H1 (cell line): ENCODE measurements at regions not wholly inside any gene's neighbourhood (a gene's known extent, or its start where the extent isn't known, plus 50 kb on each side); places are given as distances from the start of the nearest gene placed in this dataset.

Experiments used
- CHD2 ChIP-seq: IDR thresholded peaks from 2 replicates; pipeline ENCODE4 v1.6.1; 2012; ENCODE audit warnings: low read length, improper control_type of control experiment
- GABPA ChIP-seq: IDR thresholded peaks from 2 replicates; pipeline ENCODE4 v1.6.1; 2011; ENCODE audit warnings: mild to moderate bottlenecking, low read length, moderate library complexity, borderline replicate concordance; ENCODE audit not compliant: insufficient read depth
- HDAC2 ChIP-seq, 2 experiments: fragments of 300-600 bp in 1 of 2; sonication (generic) in 1 of 2; IDR thresholded peaks; 2 replicates each; pipeline ENCODE4 v1.6.1; 2011 to 2012; ENCODE audit warnings: low read depth in 2 of 2, low read length in 2 of 2, mild to moderate bottlenecking in 2 of 2, moderate library complexity in 2 of 2, borderline replicate concordance in 1 of 2, inconsistent platforms in 1 of 2
- KDM1A ChIP-seq: fragments of 200-600, 300-600 bp; sonication (generic); IDR thresholded peaks from 2 replicates; pipeline ENCODE4 v1.7.1; 2016; ENCODE audit warnings: mild to moderate bottlenecking, low read length, borderline replicate concordance
- MAFK ChIP-seq: IDR thresholded peaks from 2 replicates; pipeline ENCODE4 v1.6.1; 2012; ENCODE audit warnings: low read depth, mild to moderate bottlenecking, improper control_type of control experiment, low read length
- RBBP5 ChIP-seq: IDR thresholded peaks from 2 replicates; pipeline ENCODE4 v1.7.1; 2012; ENCODE audit warnings: low read depth, mild to moderate bottlenecking, inconsistent platforms, low read length, moderate library complexity, borderline replicate concordance
- SP1 ChIP-seq: IDR thresholded peaks from 2 replicates; pipeline ENCODE4 v1.6.1; 2011; ENCODE audit warnings: low read depth, low read length
- TAF7 ChIP-seq: optimal IDR thresholded peaks from 2 replicates; pipeline ENCODE3; 2011; ENCODE audit warnings: low read depth, mild to moderate bottlenecking, inconsistent platforms, low read length, moderate library complexity, borderline replicate concordance
- TF ChIP-seq, protein P1 (sequence below): fragments of 300-600 bp; sonication (generic); IDR thresholded peaks from 2 replicates; pipeline ENCODE4 v1.7.1; 2012; ENCODE audit warnings: low read length, moderate library complexity, mild to moderate bottlenecking, inconsistent platforms; ENCODE audit not compliant: insufficient replicate concordance

DNA sequence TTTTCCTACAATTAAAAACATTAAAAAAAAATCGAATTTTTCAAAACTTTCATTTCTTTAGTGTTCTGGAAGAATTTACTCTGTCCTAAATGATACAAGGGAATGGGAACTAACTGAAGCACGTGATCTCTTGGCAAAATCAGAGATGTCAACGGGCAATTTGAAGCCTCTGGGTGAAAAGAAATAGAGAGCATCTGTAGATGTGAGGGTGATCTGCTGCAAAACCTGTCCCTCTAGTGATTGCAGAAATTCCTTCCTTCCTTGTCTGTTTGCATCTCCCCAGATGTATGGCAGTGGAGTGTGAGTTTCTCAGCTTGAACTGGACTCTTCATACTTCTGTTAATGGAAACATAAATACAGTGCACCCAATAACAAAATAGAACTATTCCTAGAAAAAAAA is 100.5 kb upstream of the S1PR1 start (continued):
- TF ChIP-seq, protein P1, sequence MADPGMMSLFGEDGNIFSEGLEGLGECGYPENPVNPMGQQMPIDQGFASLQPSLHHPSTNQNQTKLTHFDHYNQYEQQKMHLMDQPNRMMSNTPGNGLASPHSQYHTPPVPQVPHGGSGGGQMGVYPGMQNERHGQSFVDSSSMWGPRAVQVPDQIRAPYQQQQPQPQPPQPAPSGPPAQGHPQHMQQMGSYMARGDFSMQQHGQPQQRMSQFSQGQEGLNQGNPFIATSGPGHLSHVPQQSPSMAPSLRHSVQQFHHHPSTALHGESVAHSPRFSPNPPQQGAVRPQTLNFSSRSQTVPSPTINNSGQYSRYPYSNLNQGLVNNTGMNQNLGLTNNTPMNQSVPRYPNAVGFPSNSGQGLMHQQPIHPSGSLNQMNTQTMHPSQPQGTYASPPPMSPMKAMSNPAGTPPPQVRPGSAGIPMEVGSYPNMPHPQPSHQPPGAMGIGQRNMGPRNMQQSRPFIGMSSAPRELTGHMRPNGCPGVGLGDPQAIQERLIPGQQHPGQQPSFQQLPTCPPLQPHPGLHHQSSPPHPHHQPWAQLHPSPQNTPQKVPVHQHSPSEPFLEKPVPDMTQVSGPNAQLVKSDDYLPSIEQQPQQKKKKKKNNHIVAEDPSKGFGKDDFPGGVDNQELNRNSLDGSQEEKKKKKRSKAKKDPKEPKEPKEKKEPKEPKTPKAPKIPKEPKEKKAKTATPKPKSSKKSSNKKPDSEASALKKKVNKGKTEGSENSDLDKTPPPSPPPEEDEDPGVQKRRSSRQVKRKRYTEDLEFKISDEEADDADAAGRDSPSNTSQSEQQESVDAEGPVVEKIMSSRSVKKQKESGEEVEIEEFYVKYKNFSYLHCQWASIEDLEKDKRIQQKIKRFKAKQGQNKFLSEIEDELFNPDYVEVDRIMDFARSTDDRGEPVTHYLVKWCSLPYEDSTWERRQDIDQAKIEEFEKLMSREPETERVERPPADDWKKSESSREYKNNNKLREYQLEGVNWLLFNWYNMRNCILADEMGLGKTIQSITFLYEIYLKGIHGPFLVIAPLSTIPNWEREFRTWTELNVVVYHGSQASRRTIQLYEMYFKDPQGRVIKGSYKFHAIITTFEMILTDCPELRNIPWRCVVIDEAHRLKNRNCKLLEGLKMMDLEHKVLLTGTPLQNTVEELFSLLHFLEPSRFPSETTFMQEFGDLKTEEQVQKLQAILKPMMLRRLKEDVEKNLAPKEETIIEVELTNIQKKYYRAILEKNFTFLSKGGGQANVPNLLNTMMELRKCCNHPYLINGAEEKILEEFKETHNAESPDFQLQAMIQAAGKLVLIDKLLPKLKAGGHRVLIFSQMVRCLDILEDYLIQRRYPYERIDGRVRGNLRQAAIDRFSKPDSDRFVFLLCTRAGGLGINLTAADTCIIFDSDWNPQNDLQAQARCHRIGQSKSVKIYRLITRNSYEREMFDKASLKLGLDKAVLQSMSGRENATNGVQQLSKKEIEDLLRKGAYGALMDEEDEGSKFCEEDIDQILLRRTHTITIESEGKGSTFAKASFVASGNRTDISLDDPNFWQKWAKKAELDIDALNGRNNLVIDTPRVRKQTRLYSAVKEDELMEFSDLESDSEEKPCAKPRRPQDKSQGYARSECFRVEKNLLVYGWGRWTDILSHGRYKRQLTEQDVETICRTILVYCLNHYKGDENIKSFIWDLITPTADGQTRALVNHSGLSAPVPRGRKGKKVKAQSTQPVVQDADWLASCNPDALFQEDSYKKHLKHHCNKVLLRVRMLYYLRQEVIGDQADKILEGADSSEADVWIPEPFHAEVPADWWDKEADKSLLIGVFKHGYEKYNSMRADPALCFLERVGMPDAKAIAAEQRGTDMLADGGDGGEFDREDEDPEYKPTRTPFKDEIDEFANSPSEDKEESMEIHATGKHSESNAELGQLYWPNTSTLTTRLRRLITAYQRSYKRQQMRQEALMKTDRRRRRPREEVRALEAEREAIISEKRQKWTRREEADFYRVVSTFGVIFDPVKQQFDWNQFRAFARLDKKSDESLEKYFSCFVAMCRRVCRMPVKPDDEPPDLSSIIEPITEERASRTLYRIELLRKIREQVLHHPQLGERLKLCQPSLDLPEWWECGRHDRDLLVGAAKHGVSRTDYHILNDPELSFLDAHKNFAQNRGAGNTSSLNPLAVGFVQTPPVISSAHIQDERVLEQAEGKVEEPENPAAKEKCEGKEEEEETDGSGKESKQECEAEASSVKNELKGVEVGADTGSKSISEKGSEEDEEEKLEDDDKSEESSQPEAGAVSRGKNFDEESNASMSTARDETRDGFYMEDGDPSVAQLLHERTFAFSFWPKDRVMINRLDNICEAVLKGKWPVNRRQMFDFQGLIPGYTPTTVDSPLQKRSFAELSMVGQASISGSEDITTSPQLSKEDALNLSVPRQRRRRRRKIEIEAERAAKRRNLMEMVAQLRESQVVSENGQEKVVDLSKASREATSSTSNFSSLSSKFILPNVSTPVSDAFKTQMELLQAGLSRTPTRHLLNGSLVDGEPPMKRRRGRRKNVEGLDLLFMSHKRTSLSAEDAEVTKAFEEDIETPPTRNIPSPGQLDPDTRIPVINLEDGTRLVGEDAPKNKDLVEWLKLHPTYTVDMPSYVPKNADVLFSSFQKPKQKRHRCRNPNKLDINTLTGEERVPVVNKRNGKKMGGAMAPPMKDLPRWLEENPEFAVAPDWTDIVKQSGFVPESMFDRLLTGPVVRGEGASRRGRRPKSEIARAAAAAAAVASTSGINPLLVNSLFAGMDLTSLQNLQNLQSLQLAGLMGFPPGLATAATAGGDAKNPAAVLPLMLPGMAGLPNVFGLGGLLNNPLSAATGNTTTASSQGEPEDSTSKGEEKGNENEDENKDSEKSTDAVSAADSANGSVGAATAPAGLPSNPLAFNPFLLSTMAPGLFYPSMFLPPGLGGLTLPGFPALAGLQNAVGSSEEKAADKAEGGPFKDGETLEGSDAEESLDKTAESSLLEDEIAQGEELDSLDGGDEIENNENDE: no peak
- TF ChIP-seq GABPA: no peak
- TF ChIP-seq RBBP5: no peak
- TF ChIP-seq TAF7: no peak
- TF ChIP-seq KDM1A: no peak
- no peak for TF ChIP-seq MAFK
- no peak for TF ChIP-seq SP1
- no peak for TF ChIP-seq CHD2
- no peak for TF ChIP-seq HDAC2 (IDR thresholded peaks at IDR 0.05; ENCODE audit: borderline replicate concordance in 1 of 2, low read depth in 2 of 2, low read length in 2 of 2)
